Stimulated activated naive B cell treated with anti-CD40 and anti-IgM and Interleukin-4, amounts not matched to agents 10 μg/mL and 1 μg/mL and 100 μg/mL, for 72 hours (primary cell): ENCODE measurements at regions not wholly inside any gene's neighbourhood (a gene's known extent, or its start where the extent isn't known, plus 50 kb on each side); places are given as distances from the start of the nearest gene placed in this dataset.

ENCODE experiments used
- ATAC-seq, 2 donors: fragments of 150-1000 bp; cut with Tn5 transposase; replicated peaks; 2 replicates each; pipeline ENCODE4 v1.10.0; 2021; ENCODE audit warnings: moderate library complexity in 1 of 2
- DNase-seq: peaks from one replicate; pipeline ENCODE4 v3.0.0; 2021
- H3K27ac Mint-ChIP-seq: one replicate; pipeline ENCODE4 v1.8.0; 2022; ENCODE audit warnings: mild to moderate bottlenecking, mixed read lengths
- H3K27me3 Mint-ChIP-seq, 2 donors: one replicate each; pipeline ENCODE4 v1.8.0; 2022; ENCODE audit warnings: mixed read lengths in 2 of 2
- H3K36me3 Mint-ChIP-seq, 2 donors: one replicate each; pipeline ENCODE4 v1.8.0; 2022; ENCODE audit warnings: mixed read lengths in 2 of 2, mild to moderate bottlenecking in 1 of 2
- H3K4me1 Mint-ChIP-seq, 2 donors: one replicate each; pipeline ENCODE4 v1.8.0; 2022; ENCODE audit warnings: mixed read lengths in 2 of 2, mild to moderate bottlenecking in 1 of 2
- H3K4me3 Mint-ChIP-seq, 2 donors: one replicate each; pipeline ENCODE4 v1.8.0; 2022; ENCODE audit warnings: mild to moderate bottlenecking in 2 of 2, mixed read lengths in 2 of 2, moderate library complexity in 1 of 2
- H3K9me3 Mint-ChIP-seq, 2 donors: one replicate each; pipeline ENCODE4 v1.8.0; 2022; ENCODE audit warnings: mixed read lengths in 2 of 2, mild to moderate bottlenecking in 1 of 2

DNA sequence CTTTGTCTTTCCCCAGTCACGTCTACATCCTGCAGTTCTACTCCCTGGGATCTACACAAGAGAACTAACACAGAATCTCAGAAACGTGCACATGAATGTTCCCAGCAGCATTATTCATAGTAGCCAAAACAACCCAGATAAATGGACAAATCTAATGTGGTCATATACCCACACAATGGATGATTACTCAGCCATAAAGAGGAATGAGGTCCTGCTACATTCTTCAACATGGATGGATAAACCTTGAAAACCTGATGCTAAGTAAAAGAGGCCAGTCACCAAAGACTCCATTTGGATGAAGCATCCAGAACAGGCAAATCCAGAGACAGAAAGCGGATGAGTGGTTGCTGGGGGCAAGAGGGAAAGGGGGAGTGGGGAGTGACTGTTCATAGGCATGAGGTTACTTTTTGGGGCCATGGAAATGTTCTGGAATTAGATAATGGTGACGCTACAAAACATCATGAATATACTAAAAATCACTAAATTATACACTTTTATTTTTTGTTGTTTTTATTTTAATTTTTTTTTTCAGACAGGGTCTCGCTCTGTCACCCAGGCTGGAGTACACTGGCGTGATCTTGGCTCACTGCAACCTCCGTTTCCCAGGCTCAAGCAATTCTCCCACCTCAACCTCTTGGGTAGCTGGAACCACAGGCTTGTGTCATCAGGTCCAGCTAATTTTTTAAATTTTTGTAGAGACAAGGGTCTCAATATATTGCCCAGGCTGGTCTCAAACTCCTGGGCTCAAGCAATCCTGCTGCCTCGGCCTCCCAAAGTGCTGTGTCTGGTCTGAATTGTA is 50.8 kb upstream of the DSN1 start:
- no peaks in the 10 kb centered on the region for H3K27me3 Mint-ChIP-seq
- DNase-seq: no peak
- peaks cover 19 to 30% of the 10 kb centered on the region in 2 donors for H3K4me1 Mint-ChIP-seq
- no peaks in the 10 kb centered on the region for H3K9me3 Mint-ChIP-seq
- H3K27ac Mint-ChIP-seq: no peak overlapping the region
- no peak overlapping the region for H3K4me3 Mint-ChIP-seq
- ATAC-seq: no peak
- peaks cover 42 to 53% of the 10 kb centered on the region in 2 donors for H3K36me3 Mint-ChIP-seq

GRCh38 chr20:36825385-36826104 is 50.4 kb upstream of the TLDC2 start:
- Mint-ChIP-seq H3K36me3 (peaks cover 40 to 46% of the 10 kb centered on the region in 2 donors), H3K27me3 (no peaks in the 10 kb centered on the region)

More at GRCh38 chr20:36825385-36826104, 50.4 kb upstream of the TLDC2 start:
- no peak overlapping the region for H3K4me3 Mint-ChIP-seq
- H3K9me3 Mint-ChIP-seq: no peaks in the 10 kb centered on the region
- DNase-seq (no peak), ATAC-seq (no peak)
- peaks cover 14 to 21% of the 10 kb centered on the region in 2 donors for H3K4me1 Mint-ChIP-seq
- no peak overlapping the region for H3K27ac Mint-ChIP-seq
